ENCODE measurements at regions not wholly inside any gene's neighbourhood (a gene's known extent, or its start where the extent isn't known, plus 50 kb on each side); places are given as distances from the start of the nearest gene placed in this dataset.

GRCh38 chr11:79794057-79794456 is 353.2 kb upstream of the TENM4 start:
- Histone ChIP-seq H3K4me3 (ENCODE audit: low read depth in 1 of 3, low read length in 3 of 3) (no peak overlapping the region), H3K9ac (ENCODE audit: low read depth in 1 of 2, low read length in 2 of 2) (no peak overlapping the region), H3K9me3 (ENCODE audit: control insufficient read depth in 4 of 4, low read length in 3 of 4) (no peaks in the 10 kb centered on the region), H3K27me3 (ENCODE audit: control insufficient read depth in 4 of 4, insufficient read depth in 4 of 4, low read length in 3 of 4) (no peaks in the 10 kb centered on the region), H3K27ac (ENCODE audit: low read depth in 1 of 2, low read length in 2 of 2) (no peak overlapping the region), H3K4me1 (ENCODE audit: control insufficient read depth in 4 of 4, insufficient read depth in 4 of 4, low read length in 3 of 4) (no peaks in the 10 kb centered on the region), H3K36me3 (ENCODE audit: control insufficient read depth in 4 of 4, insufficient read depth in 3 of 4, low read depth in 1 of 4, low read length in 3 of 4) (no peaks in the 10 kb centered on the region)
- TF ChIP-seq REST (IDR thresholded peaks at IDR 0.05), result no peak
- WGBS, result 42% methylated on average over 3 of the region's 3 CpGs
- no peak for DNase-seq (ENCODE audit: low spot score)

- Histone ChIP-seq H3K27ac (ENCODE audit: low read depth in 1 of 2, low read length in 2 of 2) (no peak overlapping the region), H3K27me3 (ENCODE audit: control insufficient read depth in 4 of 4, insufficient read depth in 4 of 4, low read length in 3 of 4) (no peaks in the 10 kb centered on the region), H3K36me3 (ENCODE audit: control insufficient read depth in 4 of 4, insufficient read depth in 3 of 4, low read depth in 1 of 4, low read length in 3 of 4) (no peaks in the 10 kb centered on the region), H3K9ac (ENCODE audit: low read depth in 1 of 2, low read length in 2 of 2) (no peak overlapping the region), H3K9me3 (ENCODE audit: control insufficient read depth in 4 of 4, low read length in 3 of 4) (peaks cover 0 to 3% (median 1%) of the 10 kb centered on the region in 4 donors), H3K4me3 (ENCODE audit: low read depth in 1 of 3, low read length in 3 of 3) (no peak overlapping the region), H3K4me1 (ENCODE audit: control insufficient read depth in 4 of 4, insufficient read depth in 4 of 4, low read length in 3 of 4) (no peaks in the 10 kb centered on the region)
- TF ChIP-seq GABPA (IDR thresholded peaks at IDR 0.05 in 1 of 2, conservative IDR thresholded peaks at IDR 0.05 in 1 of 2), result no peak
- no peak for TF ChIP-seq MAX (IDR thresholded peaks at IDR 0.05)
- TF ChIP-seq RXRA (IDR thresholded peaks at IDR 0.05), result no peak
- no peak for TF ChIP-seq SP1 (IDR thresholded peaks at IDR 0.05)
- no peak for TF ChIP-seq TAF1 (conservative IDR thresholded peaks at IDR 0.05)
- no peak for TF ChIP-seq EGR1 (IDR thresholded peaks at IDR 0.05; ENCODE audit: low read depth in 2 of 2)
- no peak for TF ChIP-seq CTCF (IDR thresholded peaks at IDR 0.05; ENCODE audit: low read depth, low read length, missing input control)
- TF ChIP-seq ATF3 (IDR thresholded peaks at IDR 0.05), result no peak
- no peak for TF ChIP-seq JUND (IDR thresholded peaks at IDR 0.05)
- no peak for TF ChIP-seq ZBTB33 (IDR thresholded peaks at IDR 0.05)
- no peak for TF ChIP-seq FOXA1 (IDR thresholded peaks at IDR 0.05)
- no peak for TF ChIP-seq HNF4A (conservative IDR thresholded peaks at IDR 0.05)
- TF ChIP-seq REST (IDR thresholded peaks at IDR 0.05), result no peak
- WGBS, result 64% methylated on average over 1 of the region's 1 CpG
- DNase-seq (ENCODE audit: low spot score), result no peak
Measured at GRCh38 chr11:79786961-79787360, 346.1 kb upstream of the TENM4 start.

Measured in liver (tissue), 8 donors.